GM12864 (cell line): ENCODE measurements at regions not wholly inside any gene's neighbourhood (a gene's known extent, or its start where the extent isn't known, plus 50 kb on each side); places are given as distances from the start of the nearest gene placed in this dataset.

ENCODE experiments used
- DNase-seq: peaks from one replicate; pipeline ENCODE4 v3.0.0-alpha.2; 2011; ENCODE audit warnings: low read depth
- H3K4me3 ChIP-seq: 2 replicates; pipeline ENCODE4 v1.5.1; 2011; ENCODE audit warnings: mild to moderate bottlenecking, low read depth, low read length, control low read depth
- CTCF ChIP-seq: IDR thresholded peaks from 2 replicates; pipeline ENCODE4 v1.5.1; 2011; ENCODE audit warnings: low read depth, mild to moderate bottlenecking, moderate library complexity, low read length, control low read depth, inconsistent platforms; ENCODE audit errors: missing control alignments

- DNase-seq = no peak
- no peak overlapping the region for H3K4me3 ChIP-seq
- TF ChIP-seq CTCF = no peak
Observed at GRCh38 chr2:149743842-149744448, 156.4 kb upstream of the MMADHC start.

- H3K4me3 ChIP-seq = no peak overlapping the region
- DNase-seq = no peak
- TF ChIP-seq CTCF = no peak
Observed at GRCh38 chr2:149741646-149742045, 154.1 kb upstream of the MMADHC start.

- H3K4me3 ChIP-seq = no peak overlapping the region
- no peak for DNase-seq
- no peak for TF ChIP-seq CTCF
Observed at GRCh38 chr2:149740490-149740889, 152.9 kb upstream of the MMADHC start.

GRCh38 chr2:149739883-149740265 is 152.3 kb upstream of the MMADHC start:
- no peak for DNase-seq
- H3K4me3 ChIP-seq = no peak overlapping the region
- no peak for TF ChIP-seq CTCF

- no peak overlapping the region for H3K4me3 ChIP-seq
- DNase-seq = no peak
- no peak for TF ChIP-seq CTCF
Observed at GRCh38 chr2:149739171-149739882, 151.8 kb upstream of the MMADHC start.

- no peak for DNase-seq
- no peak for TF ChIP-seq CTCF
Observed at GRCh38 chr2:149738767-149739166, 151.2 kb upstream of the MMADHC start.

GRCh38 chr2:149737896-149738295 is 150.3 kb upstream of the MMADHC start:
- no peak for DNase-seq
- TF ChIP-seq CTCF = no peak
- H3K4me3 ChIP-seq = no peak overlapping the region

More at GRCh38 chr2:149738767-149739166, 151.2 kb upstream of the MMADHC start:
- no peak overlapping the region for H3K4me3 ChIP-seq
